ENCODE measurements at regions not wholly inside any gene's neighbourhood (a gene's known extent, or its start where the extent isn't known, plus 50 kb on each side); places are given as distances from the start of the nearest gene placed in this dataset.

- TF ChIP-seq, protein P1, sequence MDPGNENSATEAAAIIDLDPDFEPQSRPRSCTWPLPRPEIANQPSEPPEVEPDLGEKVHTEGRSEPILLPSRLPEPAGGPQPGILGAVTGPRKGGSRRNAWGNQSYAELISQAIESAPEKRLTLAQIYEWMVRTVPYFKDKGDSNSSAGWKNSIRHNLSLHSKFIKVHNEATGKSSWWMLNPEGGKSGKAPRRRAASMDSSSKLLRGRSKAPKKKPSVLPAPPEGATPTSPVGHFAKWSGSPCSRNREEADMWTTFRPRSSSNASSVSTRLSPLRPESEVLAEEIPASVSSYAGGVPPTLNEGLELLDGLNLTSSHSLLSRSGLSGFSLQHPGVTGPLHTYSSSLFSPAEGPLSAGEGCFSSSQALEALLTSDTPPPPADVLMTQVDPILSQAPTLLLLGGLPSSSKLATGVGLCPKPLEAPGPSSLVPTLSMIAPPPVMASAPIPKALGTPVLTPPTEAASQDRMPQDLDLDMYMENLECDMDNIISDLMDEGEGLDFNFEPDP (CRISPR knock-in tag; IDR thresholded peaks at IDR 0.05) = no peak
- TF ChIP-seq, protein P2, sequence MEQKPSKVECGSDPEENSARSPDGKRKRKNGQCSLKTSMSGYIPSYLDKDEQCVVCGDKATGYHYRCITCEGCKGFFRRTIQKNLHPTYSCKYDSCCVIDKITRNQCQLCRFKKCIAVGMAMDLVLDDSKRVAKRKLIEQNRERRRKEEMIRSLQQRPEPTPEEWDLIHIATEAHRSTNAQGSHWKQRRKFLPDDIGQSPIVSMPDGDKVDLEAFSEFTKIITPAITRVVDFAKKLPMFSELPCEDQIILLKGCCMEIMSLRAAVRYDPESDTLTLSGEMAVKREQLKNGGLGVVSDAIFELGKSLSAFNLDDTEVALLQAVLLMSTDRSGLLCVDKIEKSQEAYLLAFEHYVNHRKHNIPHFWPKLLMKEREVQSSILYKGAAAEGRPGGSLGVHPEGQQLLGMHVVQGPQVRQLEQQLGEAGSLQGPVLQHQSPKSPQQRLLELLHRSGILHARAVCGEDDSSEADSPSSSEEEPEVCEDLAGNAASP (IDR thresholded peaks at IDR 0.05) = no peak
- no peak for TF ChIP-seq MTA2 (IDR thresholded peaks at IDR 0.05; ENCODE audit: low read depth)
- no peak for TF ChIP-seq BACH1 (tag; IDR thresholded peaks at IDR 0.05)
- TF ChIP-seq POLR3G (IDR thresholded peaks at IDR 0.05; ENCODE audit: extremely low read depth, insufficient read length, insufficient replicate concordance) = no peak
- peak; percentile 94 for TF ChIP-seq FOXJ2 (tag; IDR thresholded peaks at IDR 0.05)
- TF ChIP-seq, protein P3, sequence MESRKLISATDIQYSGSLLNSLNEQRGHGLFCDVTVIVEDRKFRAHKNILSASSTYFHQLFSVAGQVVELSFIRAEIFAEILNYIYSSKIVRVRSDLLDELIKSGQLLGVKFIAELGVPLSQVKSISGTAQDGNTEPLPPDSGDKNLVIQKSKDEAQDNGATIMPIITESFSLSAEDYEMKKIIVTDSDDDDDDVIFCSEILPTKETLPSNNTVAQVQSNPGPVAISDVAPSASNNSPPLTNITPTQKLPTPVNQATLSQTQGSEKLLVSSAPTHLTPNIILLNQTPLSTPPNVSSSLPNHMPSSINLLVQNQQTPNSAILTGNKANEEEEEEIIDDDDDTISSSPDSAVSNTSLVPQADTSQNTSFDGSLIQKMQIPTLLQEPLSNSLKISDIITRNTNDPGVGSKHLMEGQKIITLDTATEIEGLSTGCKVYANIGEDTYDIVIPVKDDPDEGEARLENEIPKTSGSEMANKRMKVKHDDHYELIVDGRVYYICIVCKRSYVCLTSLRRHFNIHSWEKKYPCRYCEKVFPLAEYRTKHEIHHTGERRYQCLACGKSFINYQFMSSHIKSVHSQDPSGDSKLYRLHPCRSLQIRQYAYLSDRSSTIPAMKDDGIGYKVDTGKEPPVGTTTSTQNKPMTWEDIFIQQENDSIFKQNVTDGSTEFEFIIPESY (CRISPR knock-in tag; IDR thresholded peaks at IDR 0.05) = peak; percentile 52; the same call in 1 of the 2 replicates
- TF ChIP-seq ZC3H8 (IDR thresholded peaks at IDR 0.05) = no peak
- no peak for TF ChIP-seq ZNF197 (CRISPR knock-in tag; IDR thresholded peaks at IDR 0.05; ENCODE audit: low read depth)
- TF ChIP-seq, protein P4, sequence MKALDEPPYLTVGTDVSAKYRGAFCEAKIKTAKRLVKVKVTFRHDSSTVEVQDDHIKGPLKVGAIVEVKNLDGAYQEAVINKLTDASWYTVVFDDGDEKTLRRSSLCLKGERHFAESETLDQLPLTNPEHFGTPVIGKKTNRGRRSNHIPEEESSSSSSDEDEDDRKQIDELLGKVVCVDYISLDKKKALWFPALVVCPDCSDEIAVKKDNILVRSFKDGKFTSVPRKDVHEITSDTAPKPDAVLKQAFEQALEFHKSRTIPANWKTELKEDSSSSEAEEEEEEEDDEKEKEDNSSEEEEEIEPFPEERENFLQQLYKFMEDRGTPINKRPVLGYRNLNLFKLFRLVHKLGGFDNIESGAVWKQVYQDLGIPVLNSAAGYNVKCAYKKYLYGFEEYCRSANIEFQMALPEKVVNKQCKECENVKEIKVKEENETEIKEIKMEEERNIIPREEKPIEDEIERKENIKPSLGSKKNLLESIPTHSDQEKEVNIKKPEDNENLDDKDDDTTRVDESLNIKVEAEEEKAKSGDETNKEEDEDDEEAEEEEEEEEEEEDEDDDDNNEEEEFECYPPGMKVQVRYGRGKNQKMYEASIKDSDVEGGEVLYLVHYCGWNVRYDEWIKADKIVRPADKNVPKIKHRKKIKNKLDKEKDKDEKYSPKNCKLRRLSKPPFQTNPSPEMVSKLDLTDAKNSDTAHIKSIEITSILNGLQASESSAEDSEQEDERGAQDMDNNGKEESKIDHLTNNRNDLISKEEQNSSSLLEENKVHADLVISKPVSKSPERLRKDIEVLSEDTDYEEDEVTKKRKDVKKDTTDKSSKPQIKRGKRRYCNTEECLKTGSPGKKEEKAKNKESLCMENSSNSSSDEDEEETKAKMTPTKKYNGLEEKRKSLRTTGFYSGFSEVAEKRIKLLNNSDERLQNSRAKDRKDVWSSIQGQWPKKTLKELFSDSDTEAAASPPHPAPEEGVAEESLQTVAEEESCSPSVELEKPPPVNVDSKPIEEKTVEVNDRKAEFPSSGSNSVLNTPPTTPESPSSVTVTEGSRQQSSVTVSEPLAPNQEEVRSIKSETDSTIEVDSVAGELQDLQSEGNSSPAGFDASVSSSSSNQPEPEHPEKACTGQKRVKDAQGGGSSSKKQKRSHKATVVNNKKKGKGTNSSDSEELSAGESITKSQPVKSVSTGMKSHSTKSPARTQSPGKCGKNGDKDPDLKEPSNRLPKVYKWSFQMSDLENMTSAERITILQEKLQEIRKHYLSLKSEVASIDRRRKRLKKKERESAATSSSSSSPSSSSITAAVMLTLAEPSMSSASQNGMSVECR (CRISPR knock-in tag; IDR thresholded peaks at IDR 0.05) = no peak
- no peak for TF ChIP-seq PHTF2 (CRISPR knock-in tag; IDR thresholded peaks at IDR 0.05)
- peak; percentile 57; the same call in 1 of the 2 replicates for TF ChIP-seq RAD51 (IDR thresholded peaks at IDR 0.05; ENCODE audit: borderline replicate concordance, low read depth)
- no peak for TF ChIP-seq ZKSCAN8 (CRISPR knock-in tag; IDR thresholded peaks at IDR 0.05)
- no peak for TF ChIP-seq ZNF436 (CRISPR knock-in tag; IDR thresholded peaks at IDR 0.05)
- no peak for TF ChIP-seq NFYB (IDR thresholded peaks at IDR 0.05; ENCODE audit: extremely low read depth, insufficient read length)
- no peak for TF ChIP-seq ZNF133 (CRISPR knock-in tag; IDR thresholded peaks at IDR 0.05)
These were observed 261.2 kb upstream of the ANKRD55 start (continued) for GRCh38 chr5:56494300-56494731.

All from K562 (cell line).